ENCODE measurements at regions not wholly inside any gene's neighbourhood (a gene's known extent, or its start where the extent isn't known, plus 50 kb on each side); places are given as distances from the start of the nearest gene placed in this dataset.

DNA sequence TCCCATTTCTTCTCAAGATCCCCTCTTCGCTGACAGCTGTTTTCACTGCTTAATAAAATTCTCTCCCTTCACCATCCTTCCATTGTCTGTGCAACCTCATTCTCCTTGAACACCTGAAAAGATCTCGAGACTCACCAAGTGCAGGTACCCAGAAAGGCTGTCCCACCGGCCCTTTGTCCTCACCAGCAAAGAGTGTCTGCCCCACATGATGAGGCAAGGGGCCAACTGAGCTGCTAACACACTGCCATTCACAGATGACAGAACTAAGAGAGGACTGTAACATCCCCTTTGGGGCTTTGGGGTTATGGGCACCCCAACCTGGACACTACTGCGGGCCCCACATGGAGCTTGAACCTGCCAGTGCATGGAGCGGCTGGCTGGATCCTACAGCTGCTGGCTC, 771.4 kb upstream of the MIR17HG start:
- TF ChIP-seq, protein P1, sequence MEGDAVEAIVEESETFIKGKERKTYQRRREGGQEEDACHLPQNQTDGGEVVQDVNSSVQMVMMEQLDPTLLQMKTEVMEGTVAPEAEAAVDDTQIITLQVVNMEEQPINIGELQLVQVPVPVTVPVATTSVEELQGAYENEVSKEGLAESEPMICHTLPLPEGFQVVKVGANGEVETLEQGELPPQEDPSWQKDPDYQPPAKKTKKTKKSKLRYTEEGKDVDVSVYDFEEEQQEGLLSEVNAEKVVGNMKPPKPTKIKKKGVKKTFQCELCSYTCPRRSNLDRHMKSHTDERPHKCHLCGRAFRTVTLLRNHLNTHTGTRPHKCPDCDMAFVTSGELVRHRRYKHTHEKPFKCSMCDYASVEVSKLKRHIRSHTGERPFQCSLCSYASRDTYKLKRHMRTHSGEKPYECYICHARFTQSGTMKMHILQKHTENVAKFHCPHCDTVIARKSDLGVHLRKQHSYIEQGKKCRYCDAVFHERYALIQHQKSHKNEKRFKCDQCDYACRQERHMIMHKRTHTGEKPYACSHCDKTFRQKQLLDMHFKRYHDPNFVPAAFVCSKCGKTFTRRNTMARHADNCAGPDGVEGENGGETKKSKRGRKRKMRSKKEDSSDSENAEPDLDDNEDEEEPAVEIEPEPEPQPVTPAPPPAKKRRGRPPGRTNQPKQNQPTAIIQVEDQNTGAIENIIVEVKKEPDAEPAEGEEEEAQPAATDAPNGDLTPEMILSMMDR (IDR thresholded peaks at IDR 0.05) = no peak
- no peak for TF ChIP-seq EZH2 (IDR thresholded peaks at IDR 0.05)
- TF ChIP-seq EZH2phosphoT487 (IDR thresholded peaks at IDR 0.05) = no peak

Measured in neural progenitor cell (in vitro differentiated cells).